ENCODE measurements at regions not wholly inside any gene's neighbourhood (a gene's known extent, or its start where the extent isn't known, plus 50 kb on each side); places are given as distances from the start of the nearest gene placed in this dataset.

DNA sequence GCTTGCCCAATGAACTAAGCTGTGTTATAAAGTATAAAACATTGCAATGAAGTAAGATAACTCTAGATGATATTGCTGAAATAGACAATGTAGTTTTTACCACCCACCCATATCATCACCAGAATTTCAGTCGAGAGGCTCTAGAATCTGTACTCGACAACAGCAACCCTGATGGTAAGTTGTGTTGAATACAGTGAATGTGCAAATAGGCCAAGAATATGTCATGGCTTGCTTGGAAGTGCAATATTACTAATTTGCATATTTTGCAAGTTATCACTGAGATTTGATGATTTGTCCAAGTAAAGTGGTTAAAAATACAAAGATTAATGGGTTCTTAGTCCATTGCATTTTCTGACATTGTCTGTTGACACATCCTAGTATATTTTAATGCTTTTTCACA, 90.6 kb upstream of the TUSC7 start:
- CTCF ChIA-PET, result no interaction called here
- Histone ChIP-seq H3K4me3 (ENCODE audit: low read depth, low read length) (no peak overlapping the region), H3K36me3 (ENCODE audit: control insufficient read depth, insufficient read depth, low read length) (no peaks in the 10 kb centered on the region), H3K27me3 (ENCODE audit: control insufficient read depth, insufficient read depth, low read length) (no peaks in the 10 kb centered on the region)
- no peak for DNase-seq (ENCODE audit: low read depth)
- POLR2A ChIA-PET, result no interaction called here
- TF ChIP-seq, protein P1, sequence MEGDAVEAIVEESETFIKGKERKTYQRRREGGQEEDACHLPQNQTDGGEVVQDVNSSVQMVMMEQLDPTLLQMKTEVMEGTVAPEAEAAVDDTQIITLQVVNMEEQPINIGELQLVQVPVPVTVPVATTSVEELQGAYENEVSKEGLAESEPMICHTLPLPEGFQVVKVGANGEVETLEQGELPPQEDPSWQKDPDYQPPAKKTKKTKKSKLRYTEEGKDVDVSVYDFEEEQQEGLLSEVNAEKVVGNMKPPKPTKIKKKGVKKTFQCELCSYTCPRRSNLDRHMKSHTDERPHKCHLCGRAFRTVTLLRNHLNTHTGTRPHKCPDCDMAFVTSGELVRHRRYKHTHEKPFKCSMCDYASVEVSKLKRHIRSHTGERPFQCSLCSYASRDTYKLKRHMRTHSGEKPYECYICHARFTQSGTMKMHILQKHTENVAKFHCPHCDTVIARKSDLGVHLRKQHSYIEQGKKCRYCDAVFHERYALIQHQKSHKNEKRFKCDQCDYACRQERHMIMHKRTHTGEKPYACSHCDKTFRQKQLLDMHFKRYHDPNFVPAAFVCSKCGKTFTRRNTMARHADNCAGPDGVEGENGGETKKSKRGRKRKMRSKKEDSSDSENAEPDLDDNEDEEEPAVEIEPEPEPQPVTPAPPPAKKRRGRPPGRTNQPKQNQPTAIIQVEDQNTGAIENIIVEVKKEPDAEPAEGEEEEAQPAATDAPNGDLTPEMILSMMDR (IDR thresholded peaks at IDR 0.05; ENCODE audit: insufficient read depth, low read depth, low read length), result no peak

DNA sequence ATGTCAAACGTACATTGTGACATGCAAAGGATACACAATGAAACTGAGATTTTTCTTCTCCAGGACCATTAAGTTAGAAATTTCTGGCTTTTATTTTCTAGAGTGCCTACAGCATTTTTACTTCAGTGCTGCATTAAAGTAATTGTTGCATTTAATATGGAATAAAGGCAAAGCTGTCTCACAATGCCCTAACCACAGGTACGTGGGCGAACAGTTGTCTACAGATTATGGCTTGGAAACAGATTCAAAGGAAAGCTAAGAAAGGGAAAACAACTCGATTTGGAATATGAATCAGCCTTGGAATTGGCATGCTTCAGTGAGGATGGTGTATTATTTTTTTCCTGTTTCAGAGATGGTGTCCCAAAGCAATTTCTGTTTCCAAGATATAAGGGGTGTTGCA, 79.1 kb upstream of the TUSC7 start:
- DNase-seq (ENCODE audit: low read depth), result no peak
- TF ChIP-seq, protein P1 (IDR thresholded peaks at IDR 0.05; ENCODE audit: insufficient read depth, low read depth, low read length), result no peak

DNA sequence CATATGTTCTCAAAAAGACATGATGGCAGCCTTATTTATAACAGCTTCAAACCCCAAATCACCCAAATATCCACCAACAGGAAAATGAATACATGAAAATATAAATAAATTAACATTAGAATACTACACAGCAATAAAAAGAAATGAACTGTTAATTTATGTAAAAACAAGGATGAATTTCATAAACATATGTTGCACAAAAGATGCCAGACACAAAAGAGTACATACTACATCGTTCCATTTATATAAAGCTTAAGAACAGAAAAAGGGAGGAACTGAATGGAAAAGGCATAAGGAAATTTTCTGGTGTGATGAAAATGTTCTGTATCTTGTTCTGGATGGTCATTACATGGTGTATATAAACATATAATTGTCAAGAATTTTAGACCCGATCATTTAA, 69.9 kb upstream of the TUSC7 start:
- Histone ChIP-seq H3K36me3 (ENCODE audit: control insufficient read depth, insufficient read depth, low read length) (no peaks in the 10 kb centered on the region), H3K27me3 (ENCODE audit: control insufficient read depth, insufficient read depth, low read length) (no peaks in the 10 kb centered on the region), H3K4me3 (ENCODE audit: low read depth, low read length) (no peak overlapping the region)
- TF ChIP-seq, protein P1 (IDR thresholded peaks at IDR 0.05; ENCODE audit: insufficient read depth, low read depth, low read length), result no peak
- POLR2A ChIA-PET, result no interaction called here
- CTCF ChIA-PET, result no interaction called here
- no peak for DNase-seq (ENCODE audit: low read depth)

More for the DNA sequence above, 79.1 kb upstream of the TUSC7 start:
- Histone ChIP-seq H3K4me3 (ENCODE audit: low read depth, low read length) (no peak overlapping the region), H3K27me3 (ENCODE audit: control insufficient read depth, insufficient read depth, low read length) (no peaks in the 10 kb centered on the region), H3K36me3 (ENCODE audit: control insufficient read depth, insufficient read depth, low read length) (no peaks in the 10 kb centered on the region)
- CTCF ChIA-PET, result no interaction called here
- POLR2A ChIA-PET, result interaction anchor here (0.5 kb wide), 1 partner anchor 1662 kb away, joined by 6 read pairs; no protein-coding TSS in a partner anchor

DNA sequence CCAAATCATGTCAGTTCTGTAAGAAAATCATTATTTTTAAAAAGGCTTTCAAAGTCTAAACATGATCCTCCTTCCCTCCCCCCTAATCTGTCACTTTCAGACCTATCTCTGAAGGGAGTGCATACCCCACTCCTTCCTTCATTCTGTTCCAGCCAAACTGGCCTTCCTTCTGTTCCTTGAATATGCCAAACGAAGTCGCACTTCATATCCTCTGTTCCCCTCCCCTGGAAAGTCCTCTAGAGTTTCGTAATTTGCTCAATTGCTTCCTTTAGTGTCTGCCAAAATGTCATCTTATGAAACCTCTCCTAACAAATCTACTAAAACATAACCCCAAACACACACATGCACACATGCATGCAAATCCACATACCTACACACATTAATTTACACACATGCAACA, 69.5 kb upstream of the TUSC7 start:
- CTCF ChIA-PET, result no interaction called here
- POLR2A ChIA-PET, result no interaction called here

DNA sequence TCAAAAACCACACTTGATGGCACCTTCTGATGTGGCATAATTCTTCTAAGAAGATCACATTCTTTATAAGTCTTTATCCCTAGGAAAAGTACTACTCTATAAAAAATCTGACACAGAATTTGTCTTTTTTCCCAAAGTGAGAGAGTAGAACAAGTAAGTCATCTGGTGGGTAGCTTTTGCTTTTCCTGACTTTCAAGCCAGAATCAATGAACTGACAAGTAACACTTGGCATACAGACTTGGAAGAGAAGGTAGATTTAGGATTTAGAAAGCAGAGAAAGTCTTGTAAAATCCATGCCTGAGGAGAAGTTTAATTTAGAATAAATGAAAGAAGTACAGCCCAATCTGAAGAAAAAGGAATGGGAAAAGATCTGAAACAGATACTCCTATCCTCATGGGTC, 66.6 kb upstream of the TUSC7 start:
- TF ChIP-seq, protein P1 (IDR thresholded peaks at IDR 0.05; ENCODE audit: insufficient read depth, low read depth, low read length), result no peak
- POLR2A ChIA-PET, result no interaction called here
- Histone ChIP-seq H3K27me3 (ENCODE audit: control insufficient read depth, insufficient read depth, low read length) (no peaks in the 10 kb centered on the region), H3K4me3 (ENCODE audit: low read depth, low read length) (no peak overlapping the region), H3K36me3 (ENCODE audit: control insufficient read depth, insufficient read depth, low read length) (no peaks in the 10 kb centered on the region)
- no peak for DNase-seq (ENCODE audit: low read depth)
- CTCF ChIA-PET, result no interaction called here

More for the DNA sequence above, 69.5 kb upstream of the TUSC7 start:
- Histone ChIP-seq H3K36me3 (ENCODE audit: control insufficient read depth, insufficient read depth, low read length) (no peaks in the 10 kb centered on the region), H3K4me3 (ENCODE audit: low read depth, low read length) (no peak overlapping the region), H3K27me3 (ENCODE audit: control insufficient read depth, insufficient read depth, low read length) (no peaks in the 10 kb centered on the region)
- no peak for DNase-seq (ENCODE audit: low read depth)
- TF ChIP-seq, protein P1 (IDR thresholded peaks at IDR 0.05; ENCODE audit: insufficient read depth, low read depth, low read length), result no peak

Data from BJ (cell line).